Kidney epithelial cell (primary cell): ENCODE measurements at regions not wholly inside any gene's neighbourhood (a gene's known extent, or its start where the extent isn't known, plus 50 kb on each side); places are given as distances from the start of the nearest gene placed in this dataset.

Experiments used
- DNase-seq: peaks from one replicate; pipeline ENCODE4 v3.0.0-alpha.2; 2010; ENCODE audit warnings: low read depth
- H3K27me3 ChIP-seq: 2 replicates; pipeline ENCODE4 v1.6.0; 2011; ENCODE audit warnings: low read length; ENCODE audit not compliant: control insufficient read depth, insufficient read depth
- H3K36me3 ChIP-seq: 2 replicates; pipeline ENCODE4 v1.5.1; 2011; ENCODE audit warnings: low read length; ENCODE audit not compliant: control insufficient read depth, insufficient read depth
- H3K4me3 ChIP-seq: 2 replicates; pipeline ENCODE4 v1.5.1; 2011; ENCODE audit warnings: low read depth, mild to moderate bottlenecking, control low read depth, low read length
- TF ChIP-seq, protein P1 (sequence below): IDR thresholded peaks from 2 replicates; pipeline ENCODE4 v1.5.1; 2011; ENCODE audit warnings: mild to moderate bottlenecking, moderate library complexity, low read length, control low read depth, inconsistent platforms; ENCODE audit not compliant: insufficient read depth, poor library complexity, severe bottlenecking

DNA sequence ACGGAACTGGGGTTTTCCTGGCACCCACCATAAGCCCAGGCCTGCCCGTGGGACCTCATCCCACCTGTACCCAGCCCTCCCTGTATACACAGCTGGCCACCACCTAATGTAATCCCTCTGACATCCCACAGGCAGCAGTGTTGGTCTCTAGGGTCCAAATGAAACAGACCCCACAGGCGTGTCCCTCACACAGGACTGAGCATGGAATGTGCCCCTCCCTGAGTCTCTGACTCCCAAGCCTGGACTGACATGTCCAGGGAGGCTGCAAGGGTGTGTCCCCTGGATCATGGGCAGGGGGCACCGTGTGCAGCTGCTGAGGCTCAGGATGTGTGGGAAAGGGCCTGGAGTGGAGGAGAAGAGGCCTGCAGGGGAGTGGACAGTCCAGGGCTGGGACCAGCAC lies 50.6 kb upstream of the PPARA start:
- H3K4me3 ChIP-seq: no peak overlapping the region
- H3K36me3 ChIP-seq: peaks cover 16% of the 10 kb centered on the region
- DNase-seq: no peak
- H3K27me3 ChIP-seq: no peaks in the 10 kb centered on the region
- TF ChIP-seq, protein P1, sequence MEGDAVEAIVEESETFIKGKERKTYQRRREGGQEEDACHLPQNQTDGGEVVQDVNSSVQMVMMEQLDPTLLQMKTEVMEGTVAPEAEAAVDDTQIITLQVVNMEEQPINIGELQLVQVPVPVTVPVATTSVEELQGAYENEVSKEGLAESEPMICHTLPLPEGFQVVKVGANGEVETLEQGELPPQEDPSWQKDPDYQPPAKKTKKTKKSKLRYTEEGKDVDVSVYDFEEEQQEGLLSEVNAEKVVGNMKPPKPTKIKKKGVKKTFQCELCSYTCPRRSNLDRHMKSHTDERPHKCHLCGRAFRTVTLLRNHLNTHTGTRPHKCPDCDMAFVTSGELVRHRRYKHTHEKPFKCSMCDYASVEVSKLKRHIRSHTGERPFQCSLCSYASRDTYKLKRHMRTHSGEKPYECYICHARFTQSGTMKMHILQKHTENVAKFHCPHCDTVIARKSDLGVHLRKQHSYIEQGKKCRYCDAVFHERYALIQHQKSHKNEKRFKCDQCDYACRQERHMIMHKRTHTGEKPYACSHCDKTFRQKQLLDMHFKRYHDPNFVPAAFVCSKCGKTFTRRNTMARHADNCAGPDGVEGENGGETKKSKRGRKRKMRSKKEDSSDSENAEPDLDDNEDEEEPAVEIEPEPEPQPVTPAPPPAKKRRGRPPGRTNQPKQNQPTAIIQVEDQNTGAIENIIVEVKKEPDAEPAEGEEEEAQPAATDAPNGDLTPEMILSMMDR: no peak

DNA sequence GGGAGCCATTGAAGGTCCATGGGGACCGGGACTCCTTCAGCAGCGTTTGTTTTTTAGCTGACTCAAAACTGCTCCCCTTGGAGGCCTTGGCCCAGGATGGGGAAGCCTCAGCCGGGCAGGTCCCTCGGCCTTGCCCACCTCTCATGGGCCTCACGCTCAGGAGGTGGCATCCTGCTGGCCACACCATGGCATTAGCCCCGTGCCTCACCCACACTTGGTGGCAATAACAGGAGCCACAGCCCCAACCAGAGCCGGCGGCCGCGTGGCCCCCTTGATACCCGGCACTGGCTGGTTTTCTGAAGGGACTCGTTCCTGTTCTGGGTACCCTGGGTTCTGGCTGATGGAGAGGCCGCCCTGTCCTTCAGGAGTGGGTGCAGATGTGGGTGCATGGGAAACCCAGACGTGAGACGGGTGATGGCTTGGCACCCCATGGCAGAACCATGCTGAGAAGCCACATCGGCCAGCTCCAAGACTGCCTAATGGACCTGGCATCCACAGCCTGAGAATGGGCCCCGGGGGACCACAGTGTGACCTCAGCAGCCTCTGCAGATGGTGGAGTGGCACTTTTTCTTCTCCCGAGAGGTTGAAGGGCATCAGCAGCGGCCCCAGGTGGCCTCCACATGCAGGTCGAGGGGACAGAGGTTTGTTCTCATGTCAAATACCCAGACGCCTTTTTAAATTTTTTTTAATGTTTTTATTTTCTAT lies 49.8 kb upstream of the PPARA start:
- Histone ChIP-seq H3K27me3 (no peaks in the 10 kb centered on the region), H3K4me3 (no peak overlapping the region), H3K36me3 (peaks cover 16% of the 10 kb centered on the region)
- no peak for DNase-seq
- TF ChIP-seq, protein P1: no peak
